GM21576 (cell line): ENCODE measurements at regions not wholly inside any gene's neighbourhood (a gene's known extent, or its start where the extent isn't known, plus 50 kb on each side); places are given as distances from the start of the nearest gene placed in this dataset.
"Not testable (repeated sequence)": the region's sequence is repeated elsewhere in the genome, so short reads cannot be mapped to it uniquely, and the experiment has no call there.

Experiments used
- ATAC-seq: cut with Tn5 transposase; IDR thresholded peaks from one replicate; pipeline ENCODE4 v1.9.1; 2021; ENCODE audit warnings: mild to moderate bottlenecking, moderate library complexity; ENCODE audit not compliant: unreplicated experiment

- no peak for ATAC-seq
These were observed 512.8 kb downstream of the UQCRFS1 start for GRCh38 chr19:28700176-28700575.

- no peak for ATAC-seq
These were observed 515.6 kb downstream of the UQCRFS1 start for GRCh38 chr19:28697308-28697707.

DNA sequence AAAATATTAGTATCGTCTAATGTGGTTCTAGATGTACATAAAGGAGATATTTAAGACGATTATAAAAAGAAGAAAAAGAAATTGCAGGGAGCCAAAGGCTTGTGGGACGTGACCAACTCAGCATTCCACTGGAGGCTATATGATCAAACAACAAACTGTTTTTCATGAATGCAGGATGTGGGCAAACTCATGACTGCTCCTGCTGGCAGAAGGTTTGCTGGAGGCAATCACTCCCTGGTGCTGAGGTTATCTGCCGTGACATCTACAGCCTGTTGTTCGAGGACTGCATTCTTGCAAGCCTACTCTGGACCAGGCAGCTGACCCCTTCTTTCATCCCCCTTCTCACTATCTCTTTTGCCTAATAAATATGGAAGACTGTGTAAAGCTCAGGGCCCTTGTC is 518.1 kb downstream of the UQCRFS1 start:
- ATAC-seq, result no peak

DNA sequence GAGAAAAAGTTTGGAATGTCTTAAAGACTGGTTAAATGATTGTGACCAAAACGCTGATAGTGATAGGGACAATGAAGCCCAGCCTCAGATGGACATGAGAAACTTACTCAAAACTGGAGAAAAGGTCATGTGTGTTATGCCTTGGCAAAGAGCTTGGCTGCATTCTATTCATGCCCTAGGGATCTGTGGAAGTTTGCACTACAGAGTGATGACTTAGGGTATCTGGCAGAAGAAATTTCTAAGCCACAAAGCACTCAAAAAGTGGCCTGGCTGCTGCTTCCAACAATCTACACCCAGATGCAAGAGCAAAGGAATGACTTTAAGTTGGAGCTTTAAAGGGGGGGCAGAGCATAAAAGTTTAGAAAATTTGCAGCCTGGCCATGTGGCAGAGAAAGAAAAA is 521.3 kb downstream of the UQCRFS1 start:
- ATAC-seq, result no peak

GRCh38 chr19:28689464-28689863 is 523.5 kb downstream of the UQCRFS1 start:
- ATAC-seq, result not testable (repeated sequence)

- ATAC-seq, result no peak
These were observed 525.7 kb downstream of the UQCRFS1 start for GRCh38 chr19:28687296-28687695.

DNA sequence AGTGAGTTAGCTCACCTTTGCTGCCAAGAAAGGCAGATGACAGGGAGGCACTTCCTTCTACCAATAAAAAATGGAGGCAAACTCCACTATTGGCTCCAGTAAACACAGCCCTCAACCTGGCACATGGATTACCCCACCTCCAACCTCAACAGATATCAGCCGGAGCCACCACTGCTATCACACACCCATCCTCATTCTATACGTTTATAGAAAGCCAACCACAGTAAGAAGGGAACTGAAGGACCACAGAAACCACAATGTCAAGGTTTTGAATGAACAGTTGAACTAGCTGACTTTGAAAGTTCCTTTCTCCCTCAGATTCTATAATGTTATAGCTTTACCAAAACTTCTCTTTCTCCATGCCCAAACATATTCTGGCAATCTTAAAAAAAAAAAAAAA is 526.2 kb downstream of the UQCRFS1 start:
- ATAC-seq, result no peak

- ATAC-seq, result no peak
These were observed 527.1 kb downstream of the UQCRFS1 start for GRCh38 chr19:28685802-28686201.

- not testable (repeated sequence) for ATAC-seq
These were observed 527.9 kb downstream of the UQCRFS1 start for GRCh38 chr19:28685077-28685476.

GRCh38 chr19:28680111-28680510 is 532.8 kb downstream of the UQCRFS1 start:
- ATAC-seq, result no peak

DNA sequence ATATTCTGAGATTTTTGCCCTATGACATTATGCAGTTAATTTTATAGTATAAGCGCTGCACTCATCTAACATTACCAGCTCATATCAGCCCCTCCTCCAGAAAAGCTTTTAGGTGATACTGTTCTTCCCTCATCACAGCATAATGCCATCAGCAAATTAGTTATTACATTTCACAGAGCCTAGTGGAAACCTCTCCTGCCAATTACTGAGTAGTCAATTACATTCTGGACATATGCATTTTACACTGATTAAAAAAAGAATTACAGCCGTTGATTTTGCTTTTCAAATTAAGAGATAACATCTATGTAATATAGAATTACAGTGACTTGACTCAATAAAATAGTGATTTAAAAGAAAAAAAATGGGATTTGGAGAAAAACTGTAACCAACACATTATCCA is 542.1 kb downstream of the UQCRFS1 start:
- ATAC-seq, result no peak

GRCh38 chr19:28669804-28670203 is 543.1 kb downstream of the UQCRFS1 start:
- ATAC-seq, result no peak

DNA sequence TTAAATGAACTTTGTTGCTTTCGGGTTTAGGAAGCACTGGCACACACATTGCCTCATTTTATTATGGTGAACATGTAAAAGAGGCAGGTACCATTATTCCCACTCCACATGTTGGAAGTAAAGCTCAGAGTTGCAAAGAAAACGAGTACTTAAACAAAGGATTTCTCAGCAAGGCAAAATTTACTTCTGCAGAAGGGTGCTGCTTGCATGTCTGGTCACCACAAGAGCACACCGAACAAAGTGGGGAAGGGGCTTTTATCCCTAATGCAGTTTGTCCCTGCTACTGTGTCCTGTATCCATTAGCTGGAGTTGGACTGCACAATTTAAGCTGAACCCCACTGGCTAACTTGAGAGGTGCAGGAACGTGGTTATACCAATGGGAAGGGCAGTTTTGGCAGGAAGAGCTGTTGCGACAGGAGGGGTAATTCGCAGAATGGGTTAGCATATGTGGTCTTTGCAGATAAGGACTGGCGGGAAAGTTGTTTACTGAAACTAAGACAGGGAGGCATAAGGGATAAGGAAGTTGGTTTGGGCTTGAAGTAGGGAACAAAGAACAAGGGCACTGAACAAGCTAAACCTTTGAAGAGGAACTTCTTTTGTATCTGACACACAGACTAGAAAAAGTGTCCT is 545.5 kb downstream of the UQCRFS1 start:
- no peak for ATAC-seq

GRCh38 chr19:28665748-28666147 is 547.2 kb downstream of the UQCRFS1 start:
- ATAC-seq, result no peak

GRCh38 chr19:28656644-28657043 is 556.3 kb downstream of the UQCRFS1 start:
- no peak for ATAC-seq

DNA sequence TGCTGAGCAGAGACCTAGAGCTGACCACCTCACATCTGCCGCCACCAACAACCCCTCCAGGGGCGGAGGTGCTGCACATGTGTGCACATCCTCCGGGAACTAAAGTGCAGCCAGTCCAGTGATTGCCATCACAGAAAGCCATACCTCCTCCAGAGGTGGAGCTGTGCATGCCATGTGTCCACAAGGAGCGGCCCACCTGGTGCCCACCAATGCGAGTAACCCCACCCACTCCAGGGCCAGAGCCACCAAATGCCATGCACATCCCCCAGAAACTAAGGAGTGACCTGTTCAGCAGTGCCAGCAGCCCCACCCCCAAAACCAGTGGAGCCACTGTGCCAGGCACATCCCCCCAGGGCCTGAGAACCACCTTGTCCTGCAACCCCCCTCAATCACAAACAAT is 557.9 kb downstream of the UQCRFS1 start:
- ATAC-seq, result no peak

DNA sequence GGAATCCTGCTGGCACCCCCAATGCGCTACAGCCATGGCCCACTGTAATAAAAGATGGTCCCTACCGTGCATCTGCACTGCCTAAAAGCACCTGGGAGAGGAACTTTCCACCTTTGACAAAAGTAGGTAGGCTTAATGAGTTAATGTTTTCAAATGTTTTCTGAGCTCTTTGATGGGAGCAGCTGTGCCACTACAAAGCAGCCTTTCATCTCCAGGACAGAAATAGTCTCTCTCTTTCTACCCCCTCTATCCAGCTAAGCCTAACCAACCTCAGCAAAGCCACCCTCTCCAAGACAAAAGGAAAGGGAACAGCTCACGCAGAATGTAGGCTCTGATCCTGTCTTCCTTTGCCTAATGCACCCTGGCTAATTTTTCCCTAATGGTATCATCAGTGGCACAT is 560.2 kb downstream of the UQCRFS1 start:
- ATAC-seq, result no peak

GRCh38 chr19:28646629-28647028 is 566.3 kb downstream of the UQCRFS1 start:
- ATAC-seq, result no peak

DNA sequence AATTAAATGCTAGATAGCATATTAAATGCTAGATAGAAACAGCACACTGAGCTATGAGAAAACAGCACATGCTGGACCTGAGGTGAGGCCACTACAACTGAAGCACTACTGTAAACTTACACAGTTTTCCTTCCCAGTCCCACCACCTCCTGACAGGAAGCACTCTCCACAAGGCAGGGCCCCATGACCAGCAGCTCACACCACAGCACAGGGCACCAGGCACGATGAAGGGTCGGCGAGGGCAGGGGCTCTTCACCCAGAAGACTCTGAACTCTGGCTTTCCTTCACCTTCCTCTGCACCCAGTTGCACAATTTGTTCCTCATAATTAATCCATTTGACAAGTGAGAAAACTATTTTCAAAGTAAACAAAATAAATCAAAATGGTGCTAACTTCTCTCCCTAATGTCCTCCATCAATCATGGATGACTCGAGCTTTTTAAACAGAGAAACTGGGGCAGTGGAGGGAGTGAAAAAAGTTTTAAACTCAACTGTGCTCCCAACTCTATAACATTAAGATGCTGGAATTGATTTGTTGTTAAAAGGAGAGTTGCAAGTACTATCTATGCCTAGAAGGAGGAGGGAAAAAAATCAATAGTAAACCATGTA is 568.7 kb downstream of the UQCRFS1 start:
- ATAC-seq, result no peak

GRCh38 chr19:28642787-28643683 is 569.9 kb downstream of the UQCRFS1 start:
- ATAC-seq, result no peak

DNA sequence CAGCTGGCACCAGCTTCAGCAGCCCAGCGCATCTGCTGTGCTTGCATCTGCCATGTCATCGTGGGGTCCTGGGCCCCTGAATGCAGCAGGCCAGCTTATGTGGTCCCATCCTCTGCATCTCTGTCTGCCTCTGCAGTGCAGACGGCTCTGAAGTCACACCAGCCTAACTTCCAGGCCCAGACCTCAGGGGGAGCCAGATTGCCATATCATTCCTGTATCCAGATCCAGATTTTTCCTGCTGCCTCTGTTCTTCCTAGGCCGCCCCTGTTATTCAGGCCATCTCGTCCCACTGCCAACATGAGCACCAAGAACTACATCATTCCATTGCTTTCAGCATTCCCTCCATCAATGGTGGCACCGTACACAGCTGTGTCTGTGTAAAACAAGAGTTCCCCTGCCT is 571.6 kb downstream of the UQCRFS1 start:
- ATAC-seq, result no peak

- ATAC-seq, result no peak
These were observed 572.4 kb downstream of the UQCRFS1 start for GRCh38 chr19:28640506-28640905.
